H9 (cell line): ENCODE measurements at regions not wholly inside any gene's neighbourhood (a gene's known extent, or its start where the extent isn't known, plus 50 kb on each side); places are given as distances from the start of the nearest gene placed in this dataset.

Experiments
- DNase-seq: peaks from one replicate; pipeline ENCODE4 v3.0.0-alpha.2; 2017
- H2AFZ ChIP-seq: one replicate; pipeline ENCODE4 v1.6.1; 2013; ENCODE audit warnings: mild to moderate bottlenecking, low read length, control low read depth, moderate library complexity
- H2AK5ac ChIP-seq: 2 replicates; pipeline ENCODE4 v1.6.1; 2013; ENCODE audit warnings: low read length, control low read depth, mixed read lengths; ENCODE audit not compliant: insufficient read length
- H2BK120ac ChIP-seq: one replicate; pipeline ENCODE4 v1.6.1; 2013; ENCODE audit warnings: low read depth, mild to moderate bottlenecking, low read length, control low read depth, inconsistent platforms; ENCODE audit not compliant: poor library complexity, severe bottlenecking
- H2BK12ac ChIP-seq: 2 replicates; pipeline ENCODE4 v1.6.1; 2013; ENCODE audit warnings: low read length, control low read depth, mixed read lengths, low read depth; ENCODE audit not compliant: insufficient read length
- H2BK15ac ChIP-seq: 2 replicates; pipeline ENCODE4 v1.6.1; 2013; ENCODE audit warnings: low read depth, low read length, control low read depth
- H2BK20ac ChIP-seq: one replicate; pipeline ENCODE4 v1.6.1; 2013; ENCODE audit warnings: low read depth, mild to moderate bottlenecking, low read length, control low read depth, inconsistent platforms; ENCODE audit not compliant: poor library complexity, severe bottlenecking
- H2BK5ac ChIP-seq: 2 replicates; pipeline ENCODE4 v1.6.1; 2013; ENCODE audit warnings: low read length, control low read depth, mixed read lengths; ENCODE audit not compliant: insufficient read length
- H3K14ac ChIP-seq: 2 replicates; pipeline ENCODE4 v1.6.1; 2013; ENCODE audit warnings: low read length, control low read depth; ENCODE audit not compliant: insufficient read depth
- H3K18ac ChIP-seq: 2 replicates; pipeline ENCODE4 v1.6.1; 2013; ENCODE audit warnings: low read depth, mild to moderate bottlenecking, mixed read lengths, low read length, control low read depth; ENCODE audit not compliant: insufficient read length
- H3K23ac ChIP-seq: 2 replicates; pipeline ENCODE4 v1.6.1; 2013; ENCODE audit warnings: low read length, control low read depth, mixed read lengths, low read depth; ENCODE audit not compliant: insufficient read length
- H3K23me2 ChIP-seq: 2 replicates; pipeline ENCODE4 v1.6.1; 2013; ENCODE audit warnings: low read depth, mild to moderate bottlenecking, mixed read lengths, low read length, control low read depth; ENCODE audit not compliant: insufficient read length, poor library complexity, severe bottlenecking
- H3K27ac ChIP-seq: 2 replicates; pipeline ENCODE4 v1.5.1; 2013; ENCODE audit warnings: low read length, control low read depth, mixed read lengths, low read depth; ENCODE audit not compliant: insufficient read length
- H3K27me3 ChIP-seq: 2 replicates; pipeline ENCODE4 v1.6.1; 2013; ENCODE audit warnings: low read length, control low read depth, inconsistent platforms; ENCODE audit not compliant: insufficient read depth
- H3K4ac ChIP-seq: 2 replicates; pipeline ENCODE4 v1.6.1; 2013; ENCODE audit warnings: low read depth, mild to moderate bottlenecking, control low read depth, inconsistent platforms, low read length, moderate library complexity
- H3K4me1 ChIP-seq: 2 replicates; pipeline ENCODE4 v1.6.1; 2013; ENCODE audit warnings: low read length, control low read depth, inconsistent platforms; ENCODE audit not compliant: insufficient read depth
- H3K4me2 ChIP-seq: 2 replicates; pipeline ENCODE4 v1.6.1; 2013; ENCODE audit warnings: low read length, control low read depth, mixed read lengths; ENCODE audit not compliant: insufficient read length, insufficient read depth
- H3K56ac ChIP-seq: 2 replicates; pipeline ENCODE4 v1.6.1; 2013; ENCODE audit warnings: low read depth, mild to moderate bottlenecking, mixed read lengths, low read length, control low read depth; ENCODE audit not compliant: insufficient read length
- H3K79me1 ChIP-seq: 2 replicates; pipeline ENCODE4 v1.6.1; 2013; ENCODE audit warnings: low read depth, mild to moderate bottlenecking, moderate library complexity, low read length, control low read depth, inconsistent platforms; ENCODE audit not compliant: insufficient read depth, poor library complexity, severe bottlenecking
- H3K79me2 ChIP-seq: 2 replicates; pipeline ENCODE4 v1.6.1; 2013; ENCODE audit warnings: low read length, control low read depth, inconsistent platforms; ENCODE audit not compliant: insufficient read depth
- H3K9ac ChIP-seq: 2 replicates; pipeline ENCODE4 v1.6.1; 2013; ENCODE audit warnings: low read length, control low read depth, mixed read lengths; ENCODE audit not compliant: insufficient read length; ENCODE audit errors: extremely low read depth
- H3K9me3 ChIP-seq: one replicate; pipeline ENCODE4 v1.6.1; 2013; ENCODE audit warnings: low read depth, low read length, inconsistent platforms; ENCODE audit not compliant: control insufficient read depth
- H3T11ph ChIP-seq: one replicate; pipeline ENCODE4 v1.6.1; 2013; ENCODE audit warnings: mild to moderate bottlenecking, low read length, control low read depth, inconsistent platforms
- H4K20me1 ChIP-seq: one replicate; pipeline ENCODE4 v1.6.1; 2013; ENCODE audit not compliant: control insufficient read depth, insufficient read length, insufficient read depth
- H4K5ac ChIP-seq: 2 replicates; pipeline ENCODE4 v1.6.1; 2013; ENCODE audit warnings: low read depth, mild to moderate bottlenecking, mixed read lengths, low read length, control low read depth; ENCODE audit not compliant: insufficient read length
- H4K8ac ChIP-seq: replicated peaks from 2 replicates; pipeline ENCODE4 v1.6.1; 2013; ENCODE audit warnings: low read length, control low read depth, mixed read lengths, low read depth; ENCODE audit not compliant: insufficient read length
- H4K91ac ChIP-seq: 2 replicates; pipeline ENCODE4 v1.6.1; 2013; ENCODE audit warnings: low read depth, mild to moderate bottlenecking, moderate library complexity, mixed read lengths, low read length, control low read depth; ENCODE audit not compliant: insufficient read length
- H3K27ac Mint-ChIP-seq, 3 experiments: 2 replicates in 2 of 3; 3 replicates in 1 of 3; pipeline ENCODE4 v1.8.0; 2020 to 2021; ENCODE audit warnings: mixed read lengths in 3 of 3, mild to moderate bottlenecking in 1 of 3, moderate library complexity in 1 of 3
- H3K27me3 Mint-ChIP-seq: 2 replicates; pipeline ENCODE4 v1.8.0; 2021; ENCODE audit warnings: low read depth, mild to moderate bottlenecking, moderate library complexity, mixed read lengths
- H3K36me3 Mint-ChIP-seq, 3 experiments: 2 replicates in 2 of 3; 3 replicates in 1 of 3; pipeline ENCODE4 v1.8.0; 2020 to 2021; ENCODE audit warnings: low read depth in 3 of 3, mixed read lengths in 3 of 3; ENCODE audit not compliant: insufficient read depth in 1 of 3
- H3K4me1 Mint-ChIP-seq, 2 experiments: 2 replicates each; pipeline ENCODE4 v1.8.0; 2020; ENCODE audit warnings: mixed read lengths in 2 of 2
- H3K4me3 Mint-ChIP-seq, 2 experiments: 2 replicates in 1 of 2; 3 replicates in 1 of 2; pipeline ENCODE4 v1.8.0; 2020 to 2021; ENCODE audit warnings: mild to moderate bottlenecking in 2 of 2, mixed read lengths in 2 of 2, moderate library complexity in 1 of 2
- H3K9me3 Mint-ChIP-seq, 2 experiments: 2 replicates in 1 of 2; 3 replicates in 1 of 2; pipeline ENCODE4 v1.8.0; 2020; ENCODE audit warnings: mild to moderate bottlenecking in 2 of 2, mixed read lengths in 2 of 2, moderate library complexity in 1 of 2
- CTCF ChIP-seq: fragments of 200-600 bp; sonication (generic); conservative IDR thresholded peaks from 3 replicates; pipeline ENCODE4 v1.8.0; 2021; ENCODE audit warnings: antibody characterized with exemption, mild to moderate bottlenecking
- WGBS: extraction: QIAGEN DNeasy Blood & Tissue Kit; methylation state at CpG from one replicate; pipeline ENCODE4 v1.1.7; 2013; ENCODE audit warnings: missing lambda C conversion rate, low lambda C conversion rate, mixed read lengths; ENCODE audit not compliant: insufficient read length; ENCODE audit errors: extremely low coverage; 5-methylcytosine and 5-hydroxymethylcytosine counted together

GRCh38 chr2:160955578-160955977 lies 204.7 kb upstream of the TANK start:
- H2AK5ac ChIP-seq = no peak overlapping the region
- H3K79me1 ChIP-seq = no peaks in the 10 kb centered on the region
- no peaks in the 10 kb centered on the region for H4K20me1 ChIP-seq
- H3K4me1 ChIP-seq = no peaks in the 10 kb centered on the region
- no peak overlapping the region for H3K9ac ChIP-seq
- H3K27me3 ChIP-seq = peaks cover 3% of the 10 kb centered on the region; the same call in 1 of the 2 replicates
- no peak overlapping the region for H3K27ac ChIP-seq
- H3K9me3 ChIP-seq = no peaks in the 10 kb centered on the region
- DNase-seq = no peak
- no peak overlapping the region for H2BK15ac ChIP-seq
- Mint-ChIP-seq H3K36me3 (0 out of 7 replicates have a peak, but pooled peaks cover 0 to 6% (median 0%) of the 10 kb centered on the region in 3 experiments), H3K4me1 (peaks cover 5 to 6% of the 10 kb centered on the region in 2 experiments), H3K4me3 (no peak overlapping the region), H3K27me3 (no peaks in the 10 kb centered on the region), H3K27ac (no peak overlapping the region), H3K9me3 (peaks cover 0 to 2% of the 10 kb centered on the region in 2 experiments; a peak in 1 of 5 replicates)
- TF ChIP-seq CTCF = no peak
- H2BK5ac ChIP-seq = no peak overlapping the region
- no peak overlapping the region for H2BK120ac ChIP-seq
- H3K79me2 ChIP-seq = no peaks in the 10 kb centered on the region
- H3K4me2 ChIP-seq = no peak overlapping the region
- WGBS = no CpG with 5 or more reads among the region's 1 CpG
- no peak overlapping the region for H3K4ac ChIP-seq
- H2BK20ac ChIP-seq = no peak overlapping the region
- no peak overlapping the region for H3K14ac ChIP-seq
- H3K56ac ChIP-seq = no peak overlapping the region
- H4K91ac ChIP-seq = no peak overlapping the region
- H3K23ac ChIP-seq = no peak overlapping the region
- no peak overlapping the region for H3K18ac ChIP-seq
- no peak overlapping the region for H2BK12ac ChIP-seq
- no peak overlapping the region for H2AFZ ChIP-seq
- no peak overlapping the region for H3T11ph ChIP-seq
- H4K8ac ChIP-seq = no peak overlapping the region
- no peak overlapping the region for H4K5ac ChIP-seq
- H3K23me2 ChIP-seq = no peaks in the 10 kb centered on the region
